ENCODE measurements at regions not wholly inside any gene's neighbourhood (a gene's known extent, or its start where the extent isn't known, plus 50 kb on each side); places are given as distances from the start of the nearest gene placed in this dataset.
"Not testable (repeated sequence)": the region's sequence is repeated elsewhere in the genome, so short reads cannot be mapped to it uniquely, and the experiment has no call there.

- H3K27me3 ChIP-seq (ENCODE audit: control insufficient read depth, low read length), result no peaks in the 10 kb centered on the region
- H4K20me1 ChIP-seq (ENCODE audit: control insufficient read depth, insufficient read depth, low read depth, low read length), result no peaks in the 10 kb centered on the region
- H3K27ac ChIP-seq (ENCODE audit: low read depth, low read length), result no peak overlapping the region
- TF ChIP-seq, protein P1, sequence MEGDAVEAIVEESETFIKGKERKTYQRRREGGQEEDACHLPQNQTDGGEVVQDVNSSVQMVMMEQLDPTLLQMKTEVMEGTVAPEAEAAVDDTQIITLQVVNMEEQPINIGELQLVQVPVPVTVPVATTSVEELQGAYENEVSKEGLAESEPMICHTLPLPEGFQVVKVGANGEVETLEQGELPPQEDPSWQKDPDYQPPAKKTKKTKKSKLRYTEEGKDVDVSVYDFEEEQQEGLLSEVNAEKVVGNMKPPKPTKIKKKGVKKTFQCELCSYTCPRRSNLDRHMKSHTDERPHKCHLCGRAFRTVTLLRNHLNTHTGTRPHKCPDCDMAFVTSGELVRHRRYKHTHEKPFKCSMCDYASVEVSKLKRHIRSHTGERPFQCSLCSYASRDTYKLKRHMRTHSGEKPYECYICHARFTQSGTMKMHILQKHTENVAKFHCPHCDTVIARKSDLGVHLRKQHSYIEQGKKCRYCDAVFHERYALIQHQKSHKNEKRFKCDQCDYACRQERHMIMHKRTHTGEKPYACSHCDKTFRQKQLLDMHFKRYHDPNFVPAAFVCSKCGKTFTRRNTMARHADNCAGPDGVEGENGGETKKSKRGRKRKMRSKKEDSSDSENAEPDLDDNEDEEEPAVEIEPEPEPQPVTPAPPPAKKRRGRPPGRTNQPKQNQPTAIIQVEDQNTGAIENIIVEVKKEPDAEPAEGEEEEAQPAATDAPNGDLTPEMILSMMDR (IDR thresholded peaks at IDR 0.05; ENCODE audit: low read depth, low read length, poor library complexity, severe bottlenecking), result no peak
- no peak for TF ChIP-seq EZH2phosphoT487 (IDR thresholded peaks at IDR 0.05; ENCODE audit: borderline replicate concordance, low read length)
- H3K4me1 ChIP-seq (ENCODE audit: control insufficient read depth, low read length), result no peaks in the 10 kb centered on the region
- no peaks in the 10 kb centered on the region for H3F3A ChIP-seq (ENCODE audit: control insufficient read depth, insufficient read depth)
- no peaks in the 10 kb centered on the region for H3K79me2 ChIP-seq (ENCODE audit: control insufficient read depth, low read length)
- H3K9me2 ChIP-seq (replicated peaks; ENCODE audit: control insufficient read depth, low read length), result no peaks in the 10 kb centered on the region
- no peaks in the 10 kb centered on the region for H3K9me3 ChIP-seq (ENCODE audit: control insufficient read depth, insufficient read depth, low read length)
- H3K36me3 ChIP-seq (ENCODE audit: control insufficient read depth, low read length), result no peaks in the 10 kb centered on the region
- H3K4me2 ChIP-seq (ENCODE audit: low read length), result no peak overlapping the region
- H3K4me3 ChIP-seq (ENCODE audit: low read length), result no peak overlapping the region
Measured at GRCh38 chr12:58750484-58750883, 169.8 kb downstream of the LRIG3 start.

DNA sequence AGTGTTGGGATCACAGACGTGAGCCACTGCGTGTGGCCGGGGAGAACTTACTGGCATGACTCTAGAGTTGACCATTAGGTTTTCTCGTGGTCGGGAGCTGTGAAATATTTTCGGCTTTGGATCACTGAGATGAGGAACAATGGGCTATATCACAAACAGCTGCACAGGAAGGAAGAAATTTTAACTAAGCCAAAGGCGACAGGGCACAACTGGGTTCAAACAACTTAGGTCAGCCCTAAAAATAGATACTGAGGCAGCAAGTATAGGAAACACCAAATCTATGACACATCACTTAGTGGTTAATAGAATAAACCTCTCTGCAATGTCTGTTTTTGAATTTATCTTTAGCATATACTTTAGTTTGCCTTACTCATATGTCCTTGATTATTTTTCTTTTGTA, 162.9 kb downstream of the LRIG3 start:
- Histone ChIP-seq H3F3A (ENCODE audit: control insufficient read depth, insufficient read depth) (no peaks in the 10 kb centered on the region), H3K4me2 (ENCODE audit: low read length) (no peak overlapping the region), H3K27ac (ENCODE audit: low read depth, low read length) (no peak overlapping the region)

DNA sequence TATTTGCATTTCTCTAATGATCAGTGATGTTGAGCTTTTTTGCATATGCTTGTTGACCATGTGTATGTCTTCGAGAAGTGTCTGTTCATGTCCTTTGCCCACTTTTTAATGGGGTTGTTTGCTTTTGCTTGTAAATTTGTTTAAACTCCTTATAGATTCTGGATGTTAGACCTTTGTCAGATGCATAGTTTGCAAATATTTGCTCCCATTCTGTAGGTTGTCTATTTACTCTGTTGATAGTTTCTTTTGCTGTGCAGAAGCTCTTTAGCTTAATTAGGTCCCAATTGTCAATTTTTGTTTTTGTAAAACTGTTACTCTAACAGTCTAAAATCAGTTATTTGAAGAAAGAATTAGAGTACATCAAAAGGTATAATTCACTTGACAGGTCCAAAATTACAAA, 160.6 kb downstream of the LRIG3 start:
- not testable (repeated sequence) for H3K9me3 ChIP-seq (ENCODE audit: control insufficient read depth, insufficient read depth, low read length); H3K4me1 ChIP-seq (ENCODE audit: control insufficient read depth, low read length); H3K27ac ChIP-seq (ENCODE audit: low read depth, low read length)

More for the DNA sequence above, 162.9 kb downstream of the LRIG3 start:
- no peaks in the 10 kb centered on the region for H3K4me1 ChIP-seq (ENCODE audit: control insufficient read depth, low read length)
- H3K4me3 ChIP-seq (ENCODE audit: low read length), result no peak overlapping the region
- H3K9me3 ChIP-seq (ENCODE audit: control insufficient read depth, insufficient read depth, low read length), result no peaks in the 10 kb centered on the region
- H3K27me3 ChIP-seq (ENCODE audit: control insufficient read depth, low read length), result no peaks in the 10 kb centered on the region
- no peaks in the 10 kb centered on the region for H4K20me1 ChIP-seq (ENCODE audit: control insufficient read depth, insufficient read depth, low read depth, low read length)
- H3K36me3 ChIP-seq (ENCODE audit: control insufficient read depth, low read length), result no peaks in the 10 kb centered on the region
- no peaks in the 10 kb centered on the region for H3K9me2 ChIP-seq (replicated peaks; ENCODE audit: control insufficient read depth, low read length)
- no peaks in the 10 kb centered on the region for H3K79me2 ChIP-seq (ENCODE audit: control insufficient read depth, low read length)
- TF ChIP-seq, protein P1 (IDR thresholded peaks at IDR 0.05; ENCODE audit: low read depth, low read length, poor library complexity, severe bottlenecking), result no peak
- no peak for TF ChIP-seq EZH2phosphoT487 (IDR thresholded peaks at IDR 0.05; ENCODE audit: borderline replicate concordance, low read length)

DNA sequence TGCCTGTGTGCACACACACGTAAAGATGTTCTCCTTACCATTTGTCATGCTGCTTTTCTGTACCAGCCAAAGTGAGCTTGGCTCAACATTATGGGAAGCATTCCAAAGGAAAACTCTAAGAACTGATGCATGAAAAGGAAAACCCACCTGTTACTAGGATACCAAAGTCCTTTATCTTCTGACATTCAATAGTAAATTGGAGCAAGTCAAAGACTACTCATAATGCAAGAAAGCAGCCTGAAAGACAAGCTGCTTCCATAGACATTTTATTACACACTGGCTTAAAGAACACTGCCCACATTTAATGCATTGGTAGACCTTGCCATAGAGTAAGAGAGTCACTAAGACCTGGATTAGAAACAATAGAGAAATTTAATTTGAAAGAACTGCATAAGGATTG, 159.0 kb downstream of the LRIG3 start:
- no peaks in the 10 kb centered on the region for H3K9me2 ChIP-seq (replicated peaks; ENCODE audit: control insufficient read depth, low read length)
- no peaks in the 10 kb centered on the region for H3K9me3 ChIP-seq (ENCODE audit: control insufficient read depth, insufficient read depth, low read length)
- H3F3A ChIP-seq (ENCODE audit: control insufficient read depth, insufficient read depth), result no peaks in the 10 kb centered on the region
- no peaks in the 10 kb centered on the region for H3K36me3 ChIP-seq (ENCODE audit: control insufficient read depth, low read length)
- no peak overlapping the region for H3K4me3 ChIP-seq (ENCODE audit: low read length)
- no peaks in the 10 kb centered on the region for H4K20me1 ChIP-seq (ENCODE audit: control insufficient read depth, insufficient read depth, low read depth, low read length)
- H3K27ac ChIP-seq (ENCODE audit: low read depth, low read length), result no peak overlapping the region
- no peaks in the 10 kb centered on the region for H3K27me3 ChIP-seq (ENCODE audit: control insufficient read depth, low read length)
- no peaks in the 10 kb centered on the region for H3K4me1 ChIP-seq (ENCODE audit: control insufficient read depth, low read length)
- H3K4me2 ChIP-seq (ENCODE audit: low read length), result no peak overlapping the region
- no peaks in the 10 kb centered on the region for H3K79me2 ChIP-seq (ENCODE audit: control insufficient read depth, low read length)
- TF ChIP-seq, protein P1 (IDR thresholded peaks at IDR 0.05; ENCODE audit: low read depth, low read length, poor library complexity, severe bottlenecking), result no peak
- TF ChIP-seq EZH2phosphoT487 (IDR thresholded peaks at IDR 0.05; ENCODE audit: borderline replicate concordance, low read length), result no peak

More for the DNA sequence above, 160.6 kb downstream of the LRIG3 start:
- H3F3A ChIP-seq (ENCODE audit: control insufficient read depth, insufficient read depth); H3K36me3 ChIP-seq (ENCODE audit: control insufficient read depth, low read length); H3K4me3 ChIP-seq (ENCODE audit: low read length); H3K4me2 ChIP-seq (ENCODE audit: low read length); H4K20me1 ChIP-seq (ENCODE audit: control insufficient read depth, insufficient read depth, low read depth, low read length); H3K9me2 ChIP-seq (replicated peaks; ENCODE audit: control insufficient read depth, low read length); H3K27me3 ChIP-seq (ENCODE audit: control insufficient read depth, low read length); H3K79me2 ChIP-seq (ENCODE audit: control insufficient read depth, low read length): not testable (repeated sequence)

Data from DOHH2 (cell line).